GM21528 (cell line): ENCODE measurements at regions not wholly inside any gene's neighbourhood (a gene's known extent, or its start where the extent isn't known, plus 50 kb on each side); places are given as distances from the start of the nearest gene placed in this dataset.

ENCODE experiments used
- ATAC-seq: cut with Tn5 transposase; IDR thresholded peaks from one replicate; pipeline ENCODE4 v1.9.1; 2021; ENCODE audit warnings: mild to moderate bottlenecking, moderate library complexity; ENCODE audit not compliant: unreplicated experiment, low FRiP score

DNA sequence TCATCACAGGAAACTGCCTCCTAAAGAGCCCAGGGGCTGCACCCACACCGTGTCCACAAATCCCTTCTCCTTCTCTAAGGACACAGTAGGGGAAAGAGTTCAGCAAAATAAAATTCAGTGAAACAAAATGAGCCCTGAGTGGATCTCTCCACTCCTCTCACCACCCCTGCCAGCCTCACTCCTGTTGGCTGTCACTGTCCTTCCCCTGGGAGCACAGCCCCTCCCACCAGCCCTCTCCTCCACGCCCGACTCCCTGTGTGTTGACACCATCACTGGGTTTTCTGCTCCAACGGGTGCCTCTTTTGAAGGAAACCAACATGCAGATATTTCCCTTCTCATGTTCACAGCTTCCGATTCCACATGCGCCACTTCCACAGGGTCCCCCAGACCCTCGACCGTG is 356.2 kb downstream of the AJAP1 start:
- ATAC-seq, result no peak

DNA sequence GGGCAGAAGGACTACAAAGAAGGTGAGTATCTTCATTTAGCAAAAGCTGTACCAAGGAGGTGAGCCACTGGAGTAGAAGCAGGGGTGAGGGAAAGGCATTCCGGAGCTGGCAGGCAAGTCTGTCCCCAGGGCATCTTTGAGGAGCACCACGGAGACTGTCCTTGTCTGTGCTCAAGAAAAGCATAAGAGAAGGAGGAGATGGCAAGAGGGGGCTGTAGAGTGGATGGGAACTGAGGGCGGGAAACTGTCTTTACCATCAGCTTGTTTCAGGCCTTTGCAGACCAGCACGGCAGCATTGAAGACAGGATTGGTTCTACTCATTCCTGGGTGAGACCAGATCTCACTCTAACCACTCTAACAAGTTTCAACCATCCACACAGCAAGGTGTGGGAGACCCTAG is 355.8 kb downstream of the AJAP1 start:
- ATAC-seq, result no peak

DNA sequence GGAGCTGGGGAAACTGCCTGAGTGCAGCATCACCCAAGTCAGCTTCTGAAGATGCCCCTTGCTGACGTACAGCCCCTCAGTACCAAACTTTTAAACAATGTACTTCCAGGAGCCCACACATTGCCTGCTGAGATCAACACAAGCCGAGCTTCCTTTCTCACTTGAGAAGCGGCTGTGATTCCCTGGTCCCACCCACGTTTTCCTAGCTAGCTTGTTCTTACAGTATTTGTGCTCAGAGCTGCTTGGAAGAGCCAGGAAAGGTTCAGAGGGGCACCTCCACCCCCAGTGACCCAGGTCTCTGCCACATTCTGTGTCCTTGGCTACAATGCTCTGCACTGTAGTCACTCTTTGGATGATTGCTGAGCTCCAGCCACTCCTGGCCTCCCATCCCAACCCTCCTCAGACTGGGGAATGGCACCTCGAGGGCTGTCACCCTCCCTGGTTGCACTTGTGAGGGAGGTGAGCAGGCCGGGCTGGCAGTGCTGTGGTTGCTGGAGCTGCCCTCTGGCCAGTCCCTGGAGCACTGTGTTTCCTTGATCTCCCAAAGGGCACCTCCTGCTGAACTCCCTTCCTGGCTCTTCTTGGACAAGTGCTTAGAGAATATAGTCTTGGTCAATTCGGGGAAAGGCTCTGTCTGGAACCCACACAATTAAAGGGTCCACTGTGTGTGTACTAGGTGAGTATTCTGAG is 355.1 kb downstream of the AJAP1 start:
- ATAC-seq, result no peak

DNA sequence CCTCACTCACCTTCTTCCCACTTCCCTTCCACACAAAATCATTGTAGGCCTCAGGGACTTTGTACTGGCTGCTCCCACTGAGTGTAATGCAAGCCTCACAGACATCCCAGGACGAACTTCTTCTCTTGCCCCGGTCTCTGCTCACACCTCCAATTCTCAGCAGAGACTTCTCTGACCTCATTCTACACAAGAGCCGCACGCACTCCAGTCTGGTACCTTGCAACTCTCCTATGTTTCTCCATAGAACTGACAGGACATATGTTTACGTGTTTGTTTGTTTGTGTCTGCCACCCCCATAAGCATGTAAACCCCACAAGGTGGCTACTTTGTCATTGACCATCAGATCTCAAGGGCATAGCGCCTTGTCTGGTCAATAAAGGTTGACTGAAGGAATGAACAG is 350.8 kb downstream of the AJAP1 start:
- ATAC-seq, result no peak

DNA sequence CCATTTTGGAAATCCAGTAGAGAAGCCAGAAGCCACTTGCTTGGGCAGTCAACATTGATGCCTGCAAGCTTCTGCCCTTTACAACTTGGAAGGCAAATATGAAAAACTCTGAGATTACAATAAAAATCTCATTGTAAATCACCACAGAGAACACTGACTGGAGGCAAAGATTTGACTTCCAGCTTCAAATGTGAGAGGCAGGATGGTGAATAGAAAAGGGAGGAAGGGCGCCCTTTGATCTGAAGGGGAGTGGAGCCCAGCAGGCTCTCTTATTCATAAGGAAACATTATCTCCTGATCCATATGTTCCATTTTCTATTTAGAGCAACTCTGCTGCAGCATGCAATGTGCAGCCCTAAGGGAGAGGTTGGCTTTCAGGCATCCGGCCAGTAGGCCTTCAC is 348.3 kb downstream of the AJAP1 start:
- no peak for ATAC-seq

DNA sequence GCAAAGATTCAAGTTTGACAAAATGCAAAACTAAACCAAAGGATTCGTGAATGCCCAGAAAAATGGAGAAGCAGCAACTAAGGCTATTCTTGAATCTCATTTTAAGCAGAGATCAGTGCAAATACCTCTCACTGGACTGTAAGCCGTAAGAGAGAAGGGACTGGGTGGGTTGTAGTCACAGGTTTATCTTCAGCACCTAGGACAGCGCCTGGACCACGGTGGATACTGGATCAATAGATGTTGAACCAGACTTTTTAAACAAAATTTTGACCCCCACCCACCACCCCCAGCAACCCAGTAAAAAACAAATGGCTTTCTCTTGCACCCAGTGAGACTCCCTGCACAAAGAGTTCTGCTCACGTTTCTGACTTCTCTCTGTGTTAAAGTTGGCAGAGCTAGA is 347.1 kb downstream of the AJAP1 start:
- ATAC-seq, result no peak

DNA sequence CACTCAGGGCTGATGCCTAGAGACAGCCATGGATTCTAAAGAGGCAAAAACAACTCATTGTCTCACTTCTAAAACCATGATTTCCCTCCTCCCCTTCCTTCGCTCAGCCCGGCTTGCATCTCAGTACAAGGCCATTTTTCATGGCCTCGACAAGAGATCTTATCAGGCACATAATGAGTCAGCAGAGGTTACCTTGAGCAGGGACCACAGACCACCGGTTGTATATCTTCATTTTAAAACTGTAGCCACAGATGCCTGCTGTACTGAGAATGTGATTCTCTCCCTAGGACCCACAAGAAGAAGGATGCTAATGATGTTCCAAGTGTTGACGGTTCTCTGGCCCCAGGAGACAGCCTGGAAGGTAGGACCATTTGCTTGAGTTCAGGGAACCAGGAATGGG is 331.9 kb downstream of the AJAP1 start:
- no peak for ATAC-seq

DNA sequence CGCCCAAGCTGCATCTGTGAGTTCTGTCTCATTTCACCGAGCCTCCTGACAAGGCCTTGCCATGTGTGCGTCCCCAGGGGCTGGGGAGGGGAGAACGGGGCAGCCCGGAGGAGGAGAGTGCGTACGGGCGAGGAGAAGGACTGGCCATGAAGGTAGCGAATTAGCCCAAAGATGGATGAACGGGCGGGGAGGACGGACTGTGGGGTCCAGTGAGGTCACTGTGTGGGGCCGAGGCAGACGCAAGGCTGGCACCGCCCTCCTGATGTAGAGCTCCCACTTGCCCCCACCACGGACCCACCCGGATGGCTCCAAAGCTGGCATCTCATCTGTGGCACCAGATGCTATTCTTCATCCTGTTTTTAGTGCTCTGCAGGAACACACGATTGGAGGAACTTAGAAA is 330.4 kb downstream of the AJAP1 start:
- no peak for ATAC-seq

DNA sequence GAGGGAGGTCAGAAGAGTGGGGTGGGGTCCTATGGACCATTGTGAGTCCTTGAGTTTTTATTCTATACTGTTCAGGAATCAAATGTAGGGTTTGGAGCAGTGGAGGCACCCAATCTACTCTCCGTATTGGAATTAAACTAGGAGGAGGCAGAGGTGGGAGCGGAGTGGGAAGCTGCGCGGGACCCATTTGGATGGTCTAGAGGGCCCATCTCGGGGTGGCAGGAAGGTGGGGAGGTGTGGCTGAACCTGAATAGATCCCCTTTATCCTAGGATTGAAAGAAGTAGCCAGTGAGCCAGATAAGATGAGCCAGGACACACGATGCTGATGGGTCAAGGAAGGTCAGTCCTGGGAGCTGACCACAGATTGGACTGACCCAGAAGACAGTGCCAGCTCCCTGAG is 325.8 kb downstream of the AJAP1 start:
- ATAC-seq, result no peak

DNA sequence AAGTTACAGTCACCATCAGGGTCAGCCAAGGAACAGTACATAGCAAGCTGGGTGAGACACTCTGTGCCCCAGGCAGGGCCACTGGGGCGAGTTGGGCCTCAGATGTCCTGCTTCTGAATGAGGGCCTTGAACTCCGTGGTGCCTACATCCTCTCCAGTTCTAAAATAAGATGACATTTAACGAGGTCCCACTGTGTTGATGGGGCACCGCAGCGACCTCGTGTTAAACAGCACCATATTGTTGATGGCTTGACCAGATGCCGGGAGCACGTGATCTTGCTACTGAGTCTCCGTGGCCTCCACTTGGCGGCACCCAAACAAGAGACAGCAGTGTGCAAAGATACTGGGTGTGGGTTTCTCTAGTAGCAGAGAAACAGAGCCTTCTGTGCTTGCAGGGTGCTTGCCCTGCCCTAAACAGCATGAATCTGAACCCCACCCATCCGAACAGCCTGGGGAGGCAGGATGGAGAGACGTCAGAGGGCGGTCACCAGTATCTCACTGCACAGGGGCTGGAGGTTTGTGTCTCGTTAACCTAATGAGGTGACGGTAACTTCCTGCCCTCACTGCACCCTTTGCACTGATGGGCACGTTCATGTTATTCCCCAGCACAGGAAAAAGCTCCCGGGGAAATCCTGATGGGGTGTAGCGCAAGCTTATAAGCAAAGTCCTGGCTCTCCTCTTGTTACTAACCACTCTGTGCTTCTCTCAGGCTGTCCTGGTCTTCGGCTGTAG is 324.4 kb downstream of the AJAP1 start:
- ATAC-seq, result no peak

DNA sequence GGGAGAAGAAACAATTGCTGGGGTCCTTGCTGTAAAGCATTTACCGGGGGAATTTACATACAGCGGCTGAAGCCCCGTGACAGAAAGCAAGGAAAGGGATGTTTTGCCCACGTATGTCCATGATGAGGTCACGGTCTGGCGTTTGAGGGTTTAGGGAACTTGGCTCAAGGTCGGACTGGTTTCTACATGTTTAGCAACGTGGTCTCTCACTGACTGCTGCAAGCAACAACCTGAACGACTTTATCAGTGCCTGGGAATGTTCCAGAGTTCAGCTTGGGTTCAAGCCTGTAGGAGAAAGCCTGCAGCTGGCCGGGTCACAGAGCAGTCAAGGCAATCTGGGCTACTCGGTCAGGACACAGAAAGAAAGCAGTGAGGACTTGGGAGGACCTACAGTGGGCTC is 323.3 kb downstream of the AJAP1 start:
- ATAC-seq, result no peak

DNA sequence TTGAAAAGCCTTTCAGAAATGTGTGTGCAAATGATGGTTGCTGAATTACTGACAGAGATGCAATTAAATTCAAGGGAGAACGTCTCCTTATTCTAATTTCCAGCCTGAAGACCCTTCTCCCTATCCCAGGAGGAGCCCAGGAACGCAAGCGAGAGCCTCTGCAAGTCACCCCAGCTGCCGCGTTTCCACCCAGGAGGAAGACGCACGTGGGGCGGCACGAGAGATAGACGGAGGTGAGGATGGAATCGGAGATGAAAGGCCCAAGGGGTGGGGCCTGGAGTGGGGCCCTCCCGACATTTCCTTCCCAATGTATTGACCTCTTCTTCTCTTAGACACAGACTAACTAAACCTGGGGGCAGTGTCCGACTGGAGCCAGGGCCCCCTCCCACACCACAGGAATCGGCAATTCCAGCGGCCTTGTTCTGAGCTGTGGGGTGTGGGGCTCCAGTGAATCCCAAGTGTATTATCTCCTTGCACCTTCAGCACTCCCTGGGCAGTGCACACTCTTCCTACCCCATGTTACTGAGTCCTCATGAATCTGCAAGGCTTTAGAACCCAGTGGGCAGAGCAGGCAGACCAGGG is 322.5 kb downstream of the AJAP1 start:
- no peak for ATAC-seq

DNA sequence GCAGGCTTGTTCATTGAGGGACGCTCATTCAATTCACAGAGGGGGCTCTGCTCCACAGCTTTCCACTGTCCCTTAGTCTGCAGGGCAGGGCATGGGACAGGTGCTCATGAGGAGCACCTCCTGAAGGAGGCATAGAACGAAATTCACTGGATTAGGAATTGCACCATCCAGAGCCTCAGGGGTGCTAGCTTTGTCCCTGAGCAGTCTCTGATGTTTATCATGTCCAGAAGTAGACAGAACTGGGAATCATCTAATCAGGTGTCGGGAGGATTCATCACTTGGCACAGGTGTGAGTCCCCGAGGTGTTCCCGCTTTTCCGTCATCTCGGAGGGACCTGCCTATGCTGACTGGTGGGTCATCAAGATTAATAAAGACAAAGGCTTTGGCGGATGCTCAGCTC is 321.4 kb downstream of the AJAP1 start:
- ATAC-seq, result no peak

DNA sequence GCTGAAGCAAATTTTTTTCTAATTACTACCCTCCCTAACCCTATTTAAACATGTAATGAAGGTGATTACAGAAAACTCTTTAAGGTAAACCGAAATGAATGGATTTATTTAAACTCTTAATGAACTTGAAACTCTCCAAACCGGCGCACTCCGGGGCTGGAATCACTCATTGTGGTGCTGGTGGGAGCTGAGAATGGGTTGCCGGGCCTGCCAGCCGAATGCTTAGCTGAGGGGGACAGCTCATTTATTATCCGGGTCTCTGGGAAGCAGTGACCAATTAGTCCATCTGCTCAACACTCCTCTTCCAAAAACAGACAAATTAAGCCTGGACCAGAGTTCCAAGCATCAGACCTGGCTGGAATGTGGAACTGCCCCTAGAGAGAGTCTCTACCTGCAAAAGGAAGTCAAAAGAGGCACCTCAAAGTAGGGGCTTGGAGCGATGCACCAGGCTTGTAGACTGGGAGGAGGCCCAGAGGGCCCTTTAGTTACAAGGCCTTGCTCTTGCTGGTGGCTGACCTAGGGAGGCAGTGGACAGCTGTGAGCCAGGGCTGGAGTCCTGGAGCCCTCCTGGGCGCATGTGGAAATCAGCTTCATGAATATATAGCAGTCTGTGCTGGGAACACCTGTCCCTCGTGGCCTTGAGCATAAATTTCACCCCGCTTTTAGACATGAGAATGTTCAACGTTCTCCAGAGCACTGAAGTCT is 320.7 kb downstream of the AJAP1 start:
- no peak for ATAC-seq

DNA sequence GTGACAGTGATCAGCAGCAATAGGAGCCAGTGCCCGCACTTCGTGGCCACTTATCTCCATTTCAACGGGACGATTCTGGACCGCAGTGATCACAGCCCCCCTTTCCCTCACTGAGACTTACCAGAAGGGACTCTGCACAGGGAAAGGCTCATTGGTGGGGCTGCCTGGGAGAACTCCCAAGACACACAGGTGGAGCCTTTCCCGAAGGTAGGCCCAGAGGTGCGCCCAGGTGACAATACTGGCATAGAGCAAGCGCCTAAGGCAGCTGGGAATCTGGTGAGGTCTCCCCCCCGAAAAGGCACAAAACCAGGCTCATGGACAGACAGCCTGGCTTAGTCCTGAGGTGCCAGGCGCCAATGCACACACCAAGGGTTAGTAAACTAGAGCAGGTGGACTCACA is 318.9 kb downstream of the AJAP1 start:
- no peak for ATAC-seq

DNA sequence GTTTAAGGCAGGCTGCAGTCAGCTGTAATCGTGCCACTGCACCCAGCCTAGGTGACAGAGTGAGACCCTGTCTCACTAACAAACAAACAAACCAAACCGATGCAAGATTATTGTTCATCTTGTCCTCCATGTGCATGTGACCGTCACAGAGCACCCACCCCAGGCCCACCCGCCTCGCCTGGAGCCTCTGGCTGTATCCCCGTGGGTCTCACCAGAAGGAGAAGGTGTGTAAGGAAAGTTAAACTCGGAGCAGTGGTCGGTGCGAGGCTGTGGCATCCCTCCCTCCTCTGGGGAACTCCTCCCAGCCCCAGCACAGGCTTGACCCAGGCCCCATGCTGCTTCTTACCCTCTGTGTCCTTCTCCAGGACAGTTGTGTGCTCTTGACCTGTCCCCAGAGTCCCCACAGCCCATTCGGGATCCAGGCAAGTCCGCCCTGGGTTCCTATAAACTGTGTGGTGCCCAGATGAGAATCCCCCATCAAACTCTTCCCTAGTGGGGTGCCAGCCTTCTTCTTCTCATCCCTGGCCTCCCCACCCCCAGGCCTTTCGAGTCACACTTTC is 318.4 kb downstream of the AJAP1 start:
- ATAC-seq, result no peak

DNA sequence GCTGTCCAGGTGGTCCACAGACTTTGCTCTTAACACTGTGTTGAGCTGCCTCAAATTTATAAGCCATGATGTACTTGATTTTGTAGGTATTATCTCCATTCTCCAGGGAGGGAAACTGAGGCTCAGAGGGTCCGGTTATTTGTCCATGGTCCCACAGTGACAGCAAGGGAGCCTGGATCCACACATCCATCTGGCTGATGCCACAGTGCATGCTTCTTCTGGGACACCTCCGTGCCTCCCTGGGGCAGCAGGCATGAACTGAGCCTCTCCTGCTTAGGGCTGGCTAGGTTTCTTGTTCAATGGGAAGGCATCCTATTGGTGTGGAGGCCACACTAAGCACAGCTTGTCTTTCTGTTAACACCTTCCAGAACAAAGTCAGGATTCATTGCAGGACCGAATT is 317.3 kb downstream of the AJAP1 start:
- ATAC-seq, result no peak

DNA sequence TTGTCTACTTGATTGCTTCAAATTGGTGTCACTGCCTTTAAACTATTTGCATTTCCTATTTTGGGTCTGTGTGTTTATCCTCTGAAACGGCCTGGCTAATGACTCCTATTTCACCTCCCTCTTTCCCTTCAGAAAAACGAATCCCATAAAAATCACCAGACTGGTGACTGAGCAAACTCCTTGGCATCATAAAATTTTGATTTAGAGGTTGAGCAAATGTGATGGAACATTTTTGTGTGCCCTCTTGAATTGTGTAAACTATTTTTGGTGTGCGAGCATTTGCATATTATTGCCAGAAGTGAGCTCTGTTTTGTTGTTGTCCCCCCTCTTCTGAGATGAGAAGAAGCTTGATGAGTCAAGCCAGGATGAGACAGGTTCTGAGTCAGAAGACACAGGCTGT is 316.1 kb downstream of the AJAP1 start:
- no peak for ATAC-seq

DNA sequence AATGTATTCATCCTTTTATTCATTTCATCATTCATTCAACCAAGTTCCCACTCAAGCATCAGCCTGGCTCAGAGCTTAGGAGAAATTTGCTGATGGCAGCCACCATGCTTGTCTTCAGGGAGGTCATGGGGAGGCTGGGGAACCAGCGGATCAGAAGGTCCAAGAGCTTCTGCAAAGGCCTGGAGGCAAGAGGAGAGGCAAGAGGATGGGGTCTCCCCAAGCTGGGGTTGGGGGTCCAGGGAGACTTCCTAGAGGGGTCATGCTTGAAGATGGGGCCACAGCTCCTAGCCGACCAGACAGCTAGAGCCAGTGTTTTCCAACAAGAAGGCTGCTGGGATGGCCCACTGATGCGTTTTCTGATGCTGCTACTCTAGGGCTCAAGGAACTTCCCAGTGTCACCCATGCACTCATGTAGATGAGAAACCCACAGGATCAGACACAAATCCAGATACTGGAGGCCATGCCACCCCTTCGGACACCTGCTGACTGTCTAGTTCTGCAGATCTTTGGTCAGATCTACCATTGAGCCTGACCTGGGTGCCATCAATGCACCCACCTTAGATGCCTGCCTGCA is 315.2 kb downstream of the AJAP1 start:
- ATAC-seq, result no peak

DNA sequence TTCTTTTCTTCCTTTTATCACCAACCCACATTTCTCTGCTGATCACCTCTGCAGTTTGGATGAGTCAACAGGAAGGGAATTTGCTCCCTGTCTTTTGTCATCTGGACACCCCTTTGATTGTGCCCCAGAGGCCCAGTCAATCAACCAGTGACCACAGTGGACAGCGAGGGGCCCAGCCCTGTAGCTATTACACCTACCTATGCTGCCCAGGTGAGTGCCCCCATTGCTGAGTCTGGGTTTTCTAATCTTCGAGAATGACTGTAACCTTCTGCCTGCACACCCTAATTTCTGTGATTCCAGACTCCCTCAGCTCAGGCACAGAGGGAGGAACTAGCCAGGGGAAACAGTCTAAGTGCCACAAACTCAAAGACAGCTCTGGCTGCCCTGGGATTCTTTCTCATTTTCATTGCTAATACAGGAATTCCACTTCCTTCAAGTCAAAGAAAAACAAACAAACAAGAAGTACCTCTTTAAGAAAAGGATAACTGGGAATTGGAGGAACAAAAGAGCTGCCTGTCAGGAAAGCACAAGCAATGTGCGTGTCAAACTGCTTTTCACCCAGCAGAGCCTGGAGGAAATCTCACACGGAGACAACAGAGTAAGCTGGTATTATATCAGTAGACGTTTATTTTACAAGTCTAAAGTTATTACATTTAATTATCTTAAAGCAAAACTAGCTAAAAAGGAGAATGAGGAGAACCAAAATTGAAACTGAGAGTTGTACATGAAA is 311.1 kb downstream of the AJAP1 start:
- no peak for ATAC-seq
